ENCODE measurements at regions not wholly inside any gene's neighbourhood (a gene's known extent, or its start where the extent isn't known, plus 50 kb on each side); places are given as distances from the start of the nearest gene placed in this dataset.
A peak's percentile ranks its signal among the peaks of the same experiment; 100 is the strongest.
"Not testable (repeated sequence)": the region's sequence is repeated elsewhere in the genome, so short reads cannot be mapped to it uniquely, and the experiment has no call there.

DNA sequence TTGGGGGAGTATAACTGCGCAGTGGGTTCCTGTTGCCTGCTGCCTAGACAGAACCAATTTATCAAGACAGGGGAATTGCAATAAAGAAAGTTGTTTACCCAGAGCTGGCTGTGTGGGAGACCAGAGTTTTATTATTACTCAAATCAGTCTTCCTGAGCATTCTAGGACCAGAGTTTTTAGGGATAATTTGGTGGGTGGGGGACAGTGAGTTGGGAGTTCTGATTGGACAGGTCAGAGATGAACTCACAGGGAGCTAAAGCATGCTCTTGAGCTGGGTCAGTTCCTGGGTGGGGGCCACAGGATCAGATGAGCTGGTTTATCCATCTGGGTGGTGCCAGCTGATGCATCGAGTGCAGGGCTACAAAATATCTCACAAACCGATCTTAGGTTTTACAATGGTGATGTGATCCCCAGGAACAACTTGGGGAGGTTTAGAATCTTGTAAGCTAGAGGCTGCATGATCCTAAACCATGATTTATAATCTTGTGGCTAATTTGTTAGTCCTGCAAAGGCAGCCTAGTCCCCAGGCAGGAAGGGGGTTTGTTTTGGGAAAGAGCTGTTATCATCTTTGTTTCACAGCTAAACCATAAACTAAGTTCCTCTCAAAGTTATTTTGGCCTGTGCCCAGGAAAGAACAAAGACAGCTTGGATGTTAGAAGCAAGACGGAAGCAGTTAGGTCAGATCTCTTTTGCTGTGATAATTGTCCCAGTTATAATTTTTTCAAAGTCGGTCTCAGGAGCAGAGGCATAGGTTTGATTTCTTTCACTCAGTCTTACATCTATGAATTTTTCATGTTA, 146.8 kb downstream of the PPIAL4G start:
- H3K4me2 ChIP-seq; H3K9me3 ChIP-seq; H3F3A ChIP-seq (replicated peaks; ENCODE audit: insufficient read depth); H3K9me2 ChIP-seq; POLR2A ChIA-PET; H2AFZ ChIP-seq (ENCODE audit: low read depth); H4K20me1 ChIP-seq (ENCODE audit: insufficient read depth); DNase-seq; H3K4me3 ChIP-seq (ENCODE audit: low read depth in 2 of 2, low read length in 1 of 2); CTCF ChIA-PET; H3K27ac ChIP-seq (ENCODE audit: low read depth in 2 of 2, low read length in 1 of 2); H3K9ac ChIP-seq; H3K4me1 ChIP-seq (ENCODE audit: control insufficient read depth in 1 of 2, insufficient read depth in 2 of 2, low read depth in 1 of 2, low read length in 1 of 2); H3K36me3 ChIP-seq (replicated peaks in 1 of 2; ENCODE audit: control insufficient read depth in 1 of 2, insufficient read depth in 2 of 2, low read length in 1 of 2); H3K79me2 ChIP-seq (ENCODE audit: insufficient read depth): not testable (repeated sequence)
- WGBS (ENCODE audit: low lambda C conversion rate) = 39% methylated on average over 5 of the region's 5 CpGs
- peaks cover 43% of the 10 kb centered on the region for H3K27me3 ChIP-seq (ENCODE audit: insufficient read depth)

DNA sequence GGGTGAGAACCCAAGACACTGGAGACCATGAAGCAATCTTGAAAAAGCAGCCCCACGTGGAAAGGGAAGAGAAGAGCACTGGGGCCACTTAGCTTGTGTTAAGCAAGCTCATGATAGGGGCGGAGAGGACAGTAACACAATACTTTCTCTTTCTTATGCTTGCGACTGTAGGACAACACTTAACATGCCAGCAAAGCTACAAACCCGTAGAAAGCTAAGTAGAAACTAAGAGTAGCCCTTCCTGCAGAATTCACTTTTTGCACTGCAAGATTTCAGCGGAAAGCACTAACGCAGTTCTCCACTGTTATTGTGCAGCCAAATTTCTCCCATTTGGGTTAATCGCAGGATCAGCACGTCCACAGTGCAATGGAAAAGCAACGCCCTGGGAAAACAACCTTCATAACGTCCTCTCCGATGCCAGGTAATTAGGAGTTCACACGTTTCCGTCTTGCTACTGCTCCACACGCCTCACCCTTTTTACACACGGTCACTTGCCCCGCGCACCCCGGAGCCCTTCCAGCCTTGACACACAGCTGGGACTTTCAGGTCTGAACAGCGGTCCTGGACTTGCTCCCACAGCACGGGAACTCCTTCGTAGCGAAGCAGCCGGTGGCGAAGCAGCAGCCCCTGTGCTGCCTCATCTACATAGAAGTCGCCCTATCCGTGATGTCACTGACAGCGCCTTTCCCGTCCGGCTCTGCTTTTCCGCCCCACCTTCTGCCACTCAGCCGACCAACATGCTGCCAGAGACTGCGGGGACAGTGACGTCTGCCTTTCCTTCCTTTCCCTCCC, 148.6 kb downstream of the PPIAL4G start:
- Histone ChIP-seq H4K20me1 (ENCODE audit: insufficient read depth) (no peaks in the 10 kb centered on the region), H3F3A (replicated peaks; ENCODE audit: insufficient read depth) (no peaks in the 10 kb centered on the region), H3K36me3 (replicated peaks in 1 of 2; ENCODE audit: control insufficient read depth in 1 of 2, insufficient read depth in 2 of 2, low read length in 1 of 2) (no peaks in the 10 kb centered on the region), H3K9me2 (no peaks in the 10 kb centered on the region), H3K27me3 (ENCODE audit: insufficient read depth) (peaks cover 61% of the 10 kb centered on the region), H3K4me3 (ENCODE audit: low read depth in 2 of 2, low read length in 1 of 2) (peak overlapping the region; percentile 46 to 62), H3K4me2 (peak overlapping the region; percentile 82), H3K4me1 (ENCODE audit: control insufficient read depth in 1 of 2, insufficient read depth in 2 of 2, low read depth in 1 of 2, low read length in 1 of 2) (peaks cover 0 to 6% of the 10 kb centered on the region in 2 experiments; a peak in 1 of 4 replicates), H2AFZ (ENCODE audit: low read depth) (peak overlapping the region; percentile 43), H3K79me2 (ENCODE audit: insufficient read depth) (no peaks in the 10 kb centered on the region), H3K9me3 (0 out of 2 replicates have a peak, but pooled peaks cover 3% of the 10 kb centered on the region), H3K9ac (peak overlapping the region; percentile 53; the same call in 1 of the 2 replicates), H3K27ac (ENCODE audit: low read depth in 2 of 2, low read length in 1 of 2) (no peak overlapping the region)
- peak; percentile 37 for DNase-seq
- under 1% methylated on average over 23 of the region's 33 CpGs for WGBS (ENCODE audit: low lambda C conversion rate)
- ChIA-PET CTCF (no interaction called here), POLR2A (no interaction called here)
- TF ChIP-seq TEAD4 (IDR thresholded peaks at IDR 0.05; ENCODE audit: borderline replicate concordance, insufficient read depth) (0 out of 2 replicates have a peak, but pooled peaks have one; percentile 12), GATA2 (CRISPR knock-in tag; IDR thresholded peaks at IDR 0.05) (no peak), FOXM1 (IDR thresholded peaks at IDR 0.05; ENCODE audit: low read depth) (no peak), SIN3A (IDR thresholded peaks at IDR 0.05; ENCODE audit: borderline replicate concordance, low read depth, low read length) (peak; percentile 95; the same call in 1 of the 2 replicates), EP300 (IDR thresholded peaks at IDR 0.05; ENCODE audit: borderline replicate concordance in 1 of 2, low read depth in 1 of 2, low read length in 1 of 2) (no peak), POLR2AphosphoS5 (IDR thresholded peaks at IDR 0.05; ENCODE audit: low read depth, low read length) (peak; percentile 98), SMC3 (IDR thresholded peaks at IDR 0.05; ENCODE audit: low read depth, low read length) (no peak), FOSL2 (IDR thresholded peaks at IDR 0.05; ENCODE audit: borderline replicate concordance, low read depth) (no peak), EZH2phosphoT487 (IDR thresholded peaks at IDR 0.05; ENCODE audit: borderline replicate concordance, low read depth) (no peak), NRF1 (IDR thresholded peaks at IDR 0.05; ENCODE audit: low read depth, low read length) (no peak), TAF1 (IDR thresholded peaks at IDR 0.05; ENCODE audit: borderline replicate concordance, low read depth, low read length) (no peak; the same call in 1 of the 2 replicates), RXRA (IDR thresholded peaks at IDR 0.05; ENCODE audit: borderline replicate concordance, low read depth) (no peak), JUND (IDR thresholded peaks at IDR 0.05) (no peak), YY1 (IDR thresholded peaks at IDR 0.05; ENCODE audit: low read depth) (no peak), RCOR1 (IDR thresholded peaks at IDR 0.05; ENCODE audit: low read length) (no peak), RFX5 (IDR thresholded peaks at IDR 0.05; ENCODE audit: low read length) (no peak), RAD21 (IDR thresholded peaks at IDR 0.05; ENCODE audit: low read length) (no peak)
- TF ChIP-seq, protein P1, sequence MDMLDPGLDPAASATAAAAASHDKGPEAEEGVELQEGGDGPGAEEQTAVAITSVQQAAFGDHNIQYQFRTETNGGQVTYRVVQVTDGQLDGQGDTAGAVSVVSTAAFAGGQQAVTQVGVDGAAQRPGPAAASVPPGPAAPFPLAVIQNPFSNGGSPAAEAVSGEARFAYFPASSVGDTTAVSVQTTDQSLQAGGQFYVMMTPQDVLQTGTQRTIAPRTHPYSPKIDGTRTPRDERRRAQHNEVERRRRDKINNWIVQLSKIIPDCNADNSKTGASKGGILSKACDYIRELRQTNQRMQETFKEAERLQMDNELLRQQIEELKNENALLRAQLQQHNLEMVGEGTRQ (IDR thresholded peaks at IDR 0.05; ENCODE audit: borderline replicate concordance, low read depth, low read length) = no peak
- TF ChIP-seq, protein P2, sequence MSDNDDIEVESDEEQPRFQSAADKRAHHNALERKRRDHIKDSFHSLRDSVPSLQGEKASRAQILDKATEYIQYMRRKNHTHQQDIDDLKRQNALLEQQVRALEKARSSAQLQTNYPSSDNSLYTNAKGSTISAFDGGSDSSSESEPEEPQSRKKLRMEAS (IDR thresholded peaks at IDR 0.05; ENCODE audit: low read depth) = 0 out of 2 replicates have a peak, but pooled peaks have one; percentile 53
- TF ChIP-seq, protein P3, sequence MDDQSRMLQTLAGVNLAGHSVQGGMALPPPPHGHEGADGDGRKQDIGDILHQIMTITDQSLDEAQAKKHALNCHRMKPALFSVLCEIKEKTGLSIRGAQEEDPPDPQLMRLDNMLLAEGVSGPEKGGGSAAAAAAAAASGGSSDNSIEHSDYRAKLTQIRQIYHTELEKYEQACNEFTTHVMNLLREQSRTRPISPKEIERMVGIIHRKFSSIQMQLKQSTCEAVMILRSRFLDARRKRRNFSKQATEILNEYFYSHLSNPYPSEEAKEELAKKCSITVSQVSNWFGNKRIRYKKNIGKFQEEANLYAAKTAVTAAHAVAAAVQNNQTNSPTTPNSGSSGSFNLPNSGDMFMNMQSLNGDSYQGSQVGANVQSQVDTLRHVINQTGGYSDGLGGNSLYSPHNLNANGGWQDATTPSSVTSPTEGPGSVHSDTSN (IDR thresholded peaks at IDR 0.05) = no peak
- TF ChIP-seq, protein P4, sequence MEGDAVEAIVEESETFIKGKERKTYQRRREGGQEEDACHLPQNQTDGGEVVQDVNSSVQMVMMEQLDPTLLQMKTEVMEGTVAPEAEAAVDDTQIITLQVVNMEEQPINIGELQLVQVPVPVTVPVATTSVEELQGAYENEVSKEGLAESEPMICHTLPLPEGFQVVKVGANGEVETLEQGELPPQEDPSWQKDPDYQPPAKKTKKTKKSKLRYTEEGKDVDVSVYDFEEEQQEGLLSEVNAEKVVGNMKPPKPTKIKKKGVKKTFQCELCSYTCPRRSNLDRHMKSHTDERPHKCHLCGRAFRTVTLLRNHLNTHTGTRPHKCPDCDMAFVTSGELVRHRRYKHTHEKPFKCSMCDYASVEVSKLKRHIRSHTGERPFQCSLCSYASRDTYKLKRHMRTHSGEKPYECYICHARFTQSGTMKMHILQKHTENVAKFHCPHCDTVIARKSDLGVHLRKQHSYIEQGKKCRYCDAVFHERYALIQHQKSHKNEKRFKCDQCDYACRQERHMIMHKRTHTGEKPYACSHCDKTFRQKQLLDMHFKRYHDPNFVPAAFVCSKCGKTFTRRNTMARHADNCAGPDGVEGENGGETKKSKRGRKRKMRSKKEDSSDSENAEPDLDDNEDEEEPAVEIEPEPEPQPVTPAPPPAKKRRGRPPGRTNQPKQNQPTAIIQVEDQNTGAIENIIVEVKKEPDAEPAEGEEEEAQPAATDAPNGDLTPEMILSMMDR (IDR thresholded peaks at IDR 0.05) = no peak
- TF ChIP-seq, protein P5, sequence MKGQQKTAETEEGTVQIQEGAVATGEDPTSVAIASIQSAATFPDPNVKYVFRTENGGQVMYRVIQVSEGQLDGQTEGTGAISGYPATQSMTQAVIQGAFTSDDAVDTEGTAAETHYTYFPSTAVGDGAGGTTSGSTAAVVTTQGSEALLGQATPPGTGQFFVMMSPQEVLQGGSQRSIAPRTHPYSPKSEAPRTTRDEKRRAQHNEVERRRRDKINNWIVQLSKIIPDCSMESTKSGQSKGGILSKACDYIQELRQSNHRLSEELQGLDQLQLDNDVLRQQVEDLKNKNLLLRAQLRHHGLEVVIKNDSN (IDR thresholded peaks at IDR 0.05; ENCODE audit: borderline replicate concordance, low read depth) = no peak

Data from SK-N-SH (cell line).